ENCODE measurements at regions not wholly inside any gene's neighbourhood (a gene's known extent, or its start where the extent isn't known, plus 50 kb on each side); places are given as distances from the start of the nearest gene placed in this dataset.

DNA sequence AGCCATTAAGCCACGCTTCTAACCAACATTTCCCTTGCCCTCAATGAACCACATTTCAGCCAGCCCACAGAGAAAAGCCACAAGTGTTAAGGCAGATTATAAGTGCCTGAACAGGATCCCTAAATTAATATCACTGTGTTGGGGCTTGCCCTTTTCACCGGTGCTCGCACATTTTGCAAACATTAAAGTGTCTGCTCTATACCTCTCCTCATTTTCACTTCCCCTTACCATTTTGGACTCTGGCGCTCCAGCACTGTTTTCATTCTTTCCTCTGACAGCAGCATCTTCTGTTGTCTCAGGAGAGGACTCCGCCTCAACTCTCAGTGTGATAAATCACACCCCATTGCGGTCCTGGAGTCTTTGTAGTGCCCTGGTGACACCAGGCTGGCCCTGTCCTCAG is 274.2 kb downstream of the BAMBI start:
- Histone ChIP-seq H3K9ac (ENCODE audit: low read depth in 1 of 2, low read length in 2 of 2) (no peak overlapping the region), H3K4me3 (ENCODE audit: low read depth in 1 of 3, low read length in 3 of 3) (no peak overlapping the region), H3K27ac (ENCODE audit: low read depth in 1 of 2, low read length in 2 of 2) (no peak overlapping the region), H3K9me3 (ENCODE audit: control insufficient read depth in 4 of 4, low read length in 3 of 4) (no peaks in the 10 kb centered on the region), H3K36me3 (ENCODE audit: control insufficient read depth in 4 of 4, insufficient read depth in 3 of 4, low read depth in 1 of 4, low read length in 3 of 4) (no peaks in the 10 kb centered on the region), H3K4me1 (ENCODE audit: control insufficient read depth in 4 of 4, insufficient read depth in 4 of 4, low read length in 3 of 4) (no peaks in the 10 kb centered on the region), H3K27me3 (ENCODE audit: control insufficient read depth in 4 of 4, insufficient read depth in 4 of 4, low read length in 3 of 4) (no peaks in the 10 kb centered on the region)
- DNase-seq (ENCODE audit: low spot score) = no peak
- WGBS = 94% methylated on average over 6 of the region's 6 CpGs
- TF ChIP-seq ZBTB33 (IDR thresholded peaks at IDR 0.05) (no peak), EGR1 (IDR thresholded peaks at IDR 0.05; ENCODE audit: low read depth in 2 of 2) (no peak), MAX (IDR thresholded peaks at IDR 0.05) (no peak), FOXA1 (IDR thresholded peaks at IDR 0.05) (no peak), HNF4G (IDR thresholded peaks at IDR 0.05) (no peak), TAF1 (conservative IDR thresholded peaks at IDR 0.05) (no peak), FOXA2 (IDR thresholded peaks at IDR 0.05) (no peak), HNF4A (conservative IDR thresholded peaks at IDR 0.05) (no peak), NR2F2 (IDR thresholded peaks at IDR 0.05) (no peak), GABPA (IDR thresholded peaks at IDR 0.05 in 1 of 2, conservative IDR thresholded peaks at IDR 0.05 in 1 of 2) (no peak), YY1 (IDR thresholded peaks at IDR 0.05) (no peak), SP1 (IDR thresholded peaks at IDR 0.05) (no peak), RXRA (IDR thresholded peaks at IDR 0.05) (no peak), JUND (IDR thresholded peaks at IDR 0.05) (no peak), REST (IDR thresholded peaks at IDR 0.05) (no peak)
- TF ChIP-seq, protein P1, sequence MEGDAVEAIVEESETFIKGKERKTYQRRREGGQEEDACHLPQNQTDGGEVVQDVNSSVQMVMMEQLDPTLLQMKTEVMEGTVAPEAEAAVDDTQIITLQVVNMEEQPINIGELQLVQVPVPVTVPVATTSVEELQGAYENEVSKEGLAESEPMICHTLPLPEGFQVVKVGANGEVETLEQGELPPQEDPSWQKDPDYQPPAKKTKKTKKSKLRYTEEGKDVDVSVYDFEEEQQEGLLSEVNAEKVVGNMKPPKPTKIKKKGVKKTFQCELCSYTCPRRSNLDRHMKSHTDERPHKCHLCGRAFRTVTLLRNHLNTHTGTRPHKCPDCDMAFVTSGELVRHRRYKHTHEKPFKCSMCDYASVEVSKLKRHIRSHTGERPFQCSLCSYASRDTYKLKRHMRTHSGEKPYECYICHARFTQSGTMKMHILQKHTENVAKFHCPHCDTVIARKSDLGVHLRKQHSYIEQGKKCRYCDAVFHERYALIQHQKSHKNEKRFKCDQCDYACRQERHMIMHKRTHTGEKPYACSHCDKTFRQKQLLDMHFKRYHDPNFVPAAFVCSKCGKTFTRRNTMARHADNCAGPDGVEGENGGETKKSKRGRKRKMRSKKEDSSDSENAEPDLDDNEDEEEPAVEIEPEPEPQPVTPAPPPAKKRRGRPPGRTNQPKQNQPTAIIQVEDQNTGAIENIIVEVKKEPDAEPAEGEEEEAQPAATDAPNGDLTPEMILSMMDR (IDR thresholded peaks at IDR 0.05; ENCODE audit: low read depth, low read length, missing input control) = no peak
- TF ChIP-seq, protein P2, sequence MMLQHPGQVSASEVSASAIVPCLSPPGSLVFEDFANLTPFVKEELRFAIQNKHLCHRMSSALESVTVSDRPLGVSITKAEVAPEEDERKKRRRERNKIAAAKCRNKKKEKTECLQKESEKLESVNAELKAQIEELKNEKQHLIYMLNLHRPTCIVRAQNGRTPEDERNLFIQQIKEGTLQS (IDR thresholded peaks at IDR 0.05) = no peak

DNA sequence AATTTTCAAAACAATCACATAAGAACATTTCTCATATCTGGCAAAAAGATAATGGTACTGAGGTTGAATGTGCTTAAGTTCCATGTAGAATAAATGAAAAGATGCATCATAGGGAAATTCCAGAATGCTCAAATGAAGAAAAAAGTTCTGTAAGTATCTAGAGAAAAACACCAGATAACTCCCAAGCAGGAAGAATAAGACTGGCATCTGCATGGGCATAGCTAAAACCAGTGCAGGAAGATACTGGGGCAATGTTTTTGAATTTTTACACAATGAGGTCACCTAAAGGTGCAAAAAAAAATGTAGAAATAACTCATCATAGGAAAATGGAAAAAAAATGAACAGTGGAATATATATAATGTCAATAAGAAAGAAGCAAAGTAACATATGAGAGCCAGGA is 275.2 kb downstream of the BAMBI start:
- Histone ChIP-seq H3K36me3 (ENCODE audit: control insufficient read depth in 4 of 4, insufficient read depth in 3 of 4, low read depth in 1 of 4, low read length in 3 of 4) (no peaks in the 10 kb centered on the region), H3K9me3 (ENCODE audit: control insufficient read depth in 4 of 4, low read length in 3 of 4) (no peaks in the 10 kb centered on the region), H3K27ac (ENCODE audit: low read depth in 1 of 2, low read length in 2 of 2) (no peak overlapping the region), H3K9ac (ENCODE audit: low read depth in 1 of 2, low read length in 2 of 2) (no peak overlapping the region), H3K4me1 (ENCODE audit: control insufficient read depth in 4 of 4, insufficient read depth in 4 of 4, low read length in 3 of 4) (no peaks in the 10 kb centered on the region), H3K4me3 (ENCODE audit: low read depth in 1 of 3, low read length in 3 of 3) (no peak overlapping the region), H3K27me3 (ENCODE audit: control insufficient read depth in 4 of 4, insufficient read depth in 4 of 4, low read length in 3 of 4) (no peaks in the 10 kb centered on the region)
- no peak for DNase-seq (ENCODE audit: low spot score)
- no peak for TF ChIP-seq RAD21 (IDR thresholded peaks at IDR 0.05)
- no peak for TF ChIP-seq TAF1 (conservative IDR thresholded peaks at IDR 0.05)
- no peak for TF ChIP-seq EGR1 (IDR thresholded peaks at IDR 0.05; ENCODE audit: low read depth in 2 of 2)
- TF ChIP-seq HNF4A (conservative IDR thresholded peaks at IDR 0.05) = no peak
- TF ChIP-seq GABPA (IDR thresholded peaks at IDR 0.05 in 1 of 2, conservative IDR thresholded peaks at IDR 0.05 in 1 of 2) = no peak
- TF ChIP-seq SP1 (IDR thresholded peaks at IDR 0.05) = no peak
- no peak for TF ChIP-seq JUND (IDR thresholded peaks at IDR 0.05)
- TF ChIP-seq, protein P1 (IDR thresholded peaks at IDR 0.05; ENCODE audit: low read depth, low read length, missing input control) = no peak
- TF ChIP-seq MAX (IDR thresholded peaks at IDR 0.05) = no peak
- no peak for TF ChIP-seq REST (IDR thresholded peaks at IDR 0.05)
- no peak for TF ChIP-seq RXRA (IDR thresholded peaks at IDR 0.05)
- TF ChIP-seq FOXA1 (IDR thresholded peaks at IDR 0.05) = no peak
